Mesendoderm (in vitro differentiated cells): ENCODE measurements at regions not wholly inside any gene's neighbourhood (a gene's known extent, or its start where the extent isn't known, plus 50 kb on each side); places are given as distances from the start of the nearest gene placed in this dataset.

ENCODE experiments used
- DNase-seq: peaks from one replicate; pipeline ENCODE4 v3.0.0; 2013
- H2AK5ac ChIP-seq: 2 replicates; pipeline ENCODE4 v1.6.1; 2013; ENCODE audit warnings: low read length, inconsistent platforms
- H2BK120ac ChIP-seq: 2 replicates; pipeline ENCODE4 v1.6.1; 2013; ENCODE audit warnings: low read depth, mild to moderate bottlenecking, low read length, moderate library complexity, mixed read lengths
- H2BK15ac ChIP-seq: replicated peaks from 2 replicates; pipeline ENCODE4 v1.6.1; 2013; ENCODE audit warnings: low read depth, mild to moderate bottlenecking, moderate library complexity
- H2BK5ac ChIP-seq: 2 replicates; pipeline ENCODE4 v1.6.1; 2013; ENCODE audit warnings: low read length, inconsistent platforms
- H3K18ac ChIP-seq: 2 replicates; pipeline ENCODE4 v1.6.1; 2013; ENCODE audit warnings: mild to moderate bottlenecking, low read length, mixed read lengths
- H3K23ac ChIP-seq: one replicate; pipeline ENCODE4 v1.6.1; 2013; ENCODE audit warnings: low read length
- H3K27ac ChIP-seq: 2 replicates; pipeline ENCODE4 v1.5.1; 2013; ENCODE audit warnings: low read depth, mild to moderate bottlenecking, inconsistent platforms, low read length, moderate library complexity
- H3K27me3 ChIP-seq: 2 replicates; pipeline ENCODE4 v1.6.1; 2013; ENCODE audit warnings: low read length, control low read depth, mild to moderate bottlenecking, inconsistent platforms; ENCODE audit not compliant: insufficient read depth, poor library complexity
- H3K36me3 ChIP-seq: 2 replicates; pipeline ENCODE4 v1.6.1; 2013; ENCODE audit warnings: low read length, inconsistent platforms; ENCODE audit not compliant: control insufficient read depth, insufficient read depth
- H3K4ac ChIP-seq: one replicate; pipeline ENCODE4 v1.6.1; 2013; ENCODE audit warnings: low read depth, mild to moderate bottlenecking, low read length, moderate library complexity
- H3K4me1 ChIP-seq: 2 replicates; pipeline ENCODE4 v1.6.1; 2013; ENCODE audit warnings: low read depth, low read length, inconsistent platforms; ENCODE audit not compliant: control insufficient read depth
- H3K4me2 ChIP-seq: 2 replicates; pipeline ENCODE4 v1.6.1; 2013; ENCODE audit warnings: low read length
- H3K4me3 ChIP-seq: 2 replicates; pipeline ENCODE4 v1.5.1; 2013; ENCODE audit warnings: mild to moderate bottlenecking, low read length
- H3K56ac ChIP-seq: one replicate; pipeline ENCODE4 v1.6.1; 2013; ENCODE audit warnings: low read length
- H3K79me1 ChIP-seq: 2 replicates; pipeline ENCODE4 v1.6.1; 2013; ENCODE audit warnings: low read length, inconsistent platforms
- H3K79me2 ChIP-seq: 2 replicates; pipeline ENCODE4 v1.6.1; 2013; ENCODE audit warnings: mild to moderate bottlenecking, low read length; ENCODE audit not compliant: control insufficient read depth, insufficient read depth
- H3K9ac ChIP-seq: 2 replicates; pipeline ENCODE4 v1.6.1; 2013; ENCODE audit warnings: low read length, inconsistent platforms
- H4K5ac ChIP-seq: one replicate; pipeline ENCODE4 v1.6.1; 2013; ENCODE audit warnings: low read length
- H4K8ac ChIP-seq: one replicate; pipeline ENCODE4 v1.6.1; 2013; ENCODE audit warnings: low read depth, mild to moderate bottlenecking, control low read depth, low read length, moderate library complexity
- WGBS: extraction: QIAGEN DNeasy Blood & Tissue Kit; methylation state at CpG from one replicate; pipeline ENCODE4 v1.1.7; 2013; ENCODE audit warnings: low lambda C conversion rate, missing lambda C conversion rate; ENCODE audit not compliant: insufficient coverage; ENCODE audit errors: extremely low coverage; 5-methylcytosine and 5-hydroxymethylcytosine counted together

DNA sequence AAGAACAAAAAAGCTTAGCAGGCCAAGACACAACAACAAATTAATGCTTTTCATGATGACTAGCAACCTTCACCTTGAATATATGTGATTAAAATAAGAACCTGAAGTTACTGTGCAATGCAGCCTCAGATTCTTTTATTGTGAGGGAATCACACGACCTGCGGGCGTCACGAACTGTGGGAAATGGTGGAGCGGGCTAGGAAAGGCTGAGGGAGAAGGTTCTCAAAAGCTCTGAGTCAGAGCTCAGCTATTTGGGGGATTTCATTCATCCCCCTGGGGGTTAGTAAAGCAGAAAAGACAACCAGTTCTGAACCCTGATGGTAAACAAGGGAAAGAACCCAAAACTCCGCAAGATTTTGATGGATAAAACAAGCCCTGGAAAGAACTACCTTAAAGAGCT, 89.3 kb upstream of the NCKAP5 start:
- Histone ChIP-seq H3K79me1 (no peaks in the 10 kb centered on the region), H3K4me3 (no peak overlapping the region), H4K8ac (no peak overlapping the region), H3K79me2 (no peaks in the 10 kb centered on the region), H3K23ac (no peak overlapping the region), H3K4me2 (no peak overlapping the region), H3K4me1 (no peaks in the 10 kb centered on the region), H2AK5ac (no peak overlapping the region), H4K5ac (no peak overlapping the region), H2BK5ac (no peak overlapping the region), H3K27me3 (no peaks in the 10 kb centered on the region), H2BK15ac (no peak overlapping the region), H3K4ac (no peak overlapping the region), H3K18ac (no peak overlapping the region), H3K27ac (no peak overlapping the region), H3K56ac (no peak overlapping the region), H3K9ac (no peak overlapping the region), H2BK120ac (no peak overlapping the region), H3K36me3 (no peaks in the 10 kb centered on the region)
- peak; percentile 72 for DNase-seq
- no CpG with 5 or more reads among the region's 6 CpGs for WGBS

GRCh38 chr2:133658020-133658903, 90.0 kb upstream of the NCKAP5 start:
- no peak overlapping the region for H4K8ac ChIP-seq
- peak; percentile 56 for DNase-seq
- H2AK5ac ChIP-seq, result no peak overlapping the region
- H3K23ac ChIP-seq, result no peak overlapping the region
- H3K9ac ChIP-seq, result no peak overlapping the region
- no peak overlapping the region for H3K27ac ChIP-seq
- H2BK15ac ChIP-seq, result no peak overlapping the region
- H4K5ac ChIP-seq, result no peak overlapping the region
- H3K18ac ChIP-seq, result no peak overlapping the region
- H2BK120ac ChIP-seq, result no peak overlapping the region
- no peak overlapping the region for H3K56ac ChIP-seq
- no peaks in the 10 kb centered on the region for H3K27me3 ChIP-seq
- H3K4me1 ChIP-seq, result no peaks in the 10 kb centered on the region
- no peaks in the 10 kb centered on the region for H3K36me3 ChIP-seq
- H2BK5ac ChIP-seq, result no peak overlapping the region
- no peaks in the 10 kb centered on the region for H3K79me1 ChIP-seq
- H3K4ac ChIP-seq, result no peak overlapping the region
- no peak overlapping the region for H3K4me3 ChIP-seq
- H3K4me2 ChIP-seq, result no peak overlapping the region
- WGBS, result no CpG with 5 or more reads among the region's 11 CpGs
- no peaks in the 10 kb centered on the region for H3K79me2 ChIP-seq

DNA sequence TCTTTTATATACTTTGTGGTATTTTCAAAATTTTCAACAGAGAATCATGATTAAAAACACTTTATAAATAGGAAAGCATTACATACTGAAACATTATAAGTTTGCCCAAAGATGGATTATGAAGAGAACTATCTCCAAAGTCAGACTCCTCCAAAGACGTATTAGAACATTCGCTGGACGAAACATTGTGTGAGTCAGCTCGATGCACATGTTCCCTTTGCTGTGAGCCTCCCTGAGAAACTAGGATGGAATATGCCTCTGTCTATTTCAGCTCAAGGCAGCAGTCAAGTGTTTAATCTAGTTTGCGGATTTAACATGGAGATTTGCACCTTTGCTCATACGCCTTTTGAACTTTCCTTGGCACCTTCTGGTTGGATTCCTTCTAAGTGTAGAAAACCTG, 92.2 kb upstream of the NCKAP5 start:
- Histone ChIP-seq H3K4me3 (no peak overlapping the region), H4K5ac (no peak overlapping the region), H3K9ac (no peak overlapping the region), H3K4me1 (no peaks in the 10 kb centered on the region), H3K79me2 (no peaks in the 10 kb centered on the region), H4K8ac (no peak overlapping the region), H3K23ac (no peak overlapping the region), H2BK5ac (no peak overlapping the region), H3K79me1 (no peaks in the 10 kb centered on the region), H3K18ac (no peak overlapping the region), H3K27me3 (no peaks in the 10 kb centered on the region), H2BK120ac (no peak overlapping the region), H3K4me2 (no peak overlapping the region), H3K27ac (no peak overlapping the region), H3K36me3 (no peaks in the 10 kb centered on the region), H3K4ac (no peak overlapping the region), H2AK5ac (no peak overlapping the region), H3K56ac (no peak overlapping the region), H2BK15ac (no peak overlapping the region)
- no CpG with 5 or more reads among the region's 6 CpGs for WGBS
- no peak for DNase-seq

DNA sequence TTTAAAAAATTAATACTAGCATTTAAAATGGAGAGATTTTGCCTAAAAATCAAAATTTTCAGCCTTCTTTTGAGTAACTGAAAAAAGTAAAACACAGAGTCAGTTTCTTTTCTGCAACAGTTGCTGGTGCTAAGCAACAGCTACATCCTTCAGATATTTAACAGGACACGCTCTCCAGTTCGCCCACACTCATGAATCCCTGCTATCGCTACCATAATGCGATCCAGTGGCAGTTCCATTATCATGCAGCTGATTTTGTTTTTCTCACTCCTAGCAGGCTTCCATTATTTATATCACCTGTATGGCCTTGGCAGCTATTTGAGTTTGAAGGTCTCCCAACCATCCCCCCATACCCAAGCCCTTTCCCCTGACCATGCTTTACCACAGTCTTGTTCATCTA, 93.1 kb upstream of the NCKAP5 start:
- no peak overlapping the region for H3K18ac ChIP-seq
- H3K36me3 ChIP-seq, result no peaks in the 10 kb centered on the region
- no peaks in the 10 kb centered on the region for H3K4me1 ChIP-seq
- H4K8ac ChIP-seq, result no peak overlapping the region
- no peak overlapping the region for H3K27ac ChIP-seq
- H3K79me2 ChIP-seq, result no peaks in the 10 kb centered on the region
- H3K9ac ChIP-seq, result no peak overlapping the region
- no peak overlapping the region for H3K4ac ChIP-seq
- H3K56ac ChIP-seq, result no peak overlapping the region
- WGBS, result no CpG with 5 or more reads among the region's 4 CpGs
- DNase-seq, result no peak
- H3K79me1 ChIP-seq, result no peaks in the 10 kb centered on the region
- no peak overlapping the region for H2BK5ac ChIP-seq
- H4K5ac ChIP-seq, result no peak overlapping the region
- no peak overlapping the region for H3K4me2 ChIP-seq
- no peak overlapping the region for H3K23ac ChIP-seq
- H3K27me3 ChIP-seq, result no peaks in the 10 kb centered on the region
- no peak overlapping the region for H2BK15ac ChIP-seq
- no peak overlapping the region for H2AK5ac ChIP-seq
- no peak overlapping the region for H2BK120ac ChIP-seq
- H3K4me3 ChIP-seq, result no peak overlapping the region

DNA sequence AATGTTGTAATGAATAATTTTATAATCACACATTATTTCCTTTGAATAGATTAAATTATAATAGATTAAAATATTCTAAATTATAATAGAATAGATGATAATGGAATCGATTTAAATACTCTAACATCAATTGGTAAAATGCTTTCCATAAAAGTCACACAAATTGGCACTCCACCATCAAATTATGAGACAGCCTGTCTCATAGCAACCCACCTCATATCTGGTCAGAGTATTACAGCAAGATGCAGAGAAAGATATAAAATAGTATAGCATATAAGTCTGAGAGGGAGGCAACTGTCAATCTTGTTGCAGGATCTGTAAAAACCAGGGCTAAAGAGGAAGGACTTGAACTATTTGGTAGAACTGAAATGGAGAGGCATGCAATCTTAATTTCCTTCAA, 98.4 kb upstream of the NCKAP5 start:
- H3K4ac ChIP-seq, result no peak overlapping the region
- no peak overlapping the region for H3K27ac ChIP-seq
- no peak overlapping the region for H2AK5ac ChIP-seq
- no peaks in the 10 kb centered on the region for H3K36me3 ChIP-seq
- no peak overlapping the region for H2BK15ac ChIP-seq
- no peak overlapping the region for H3K56ac ChIP-seq
- H4K5ac ChIP-seq, result no peak overlapping the region
- H3K27me3 ChIP-seq, result no peaks in the 10 kb centered on the region
- H3K4me1 ChIP-seq, result no peaks in the 10 kb centered on the region
- no peak for DNase-seq
- H2BK120ac ChIP-seq, result no peak overlapping the region
- no peak overlapping the region for H3K9ac ChIP-seq
- no peak overlapping the region for H3K4me2 ChIP-seq
- H3K4me3 ChIP-seq, result no peak overlapping the region
- H2BK5ac ChIP-seq, result no peak overlapping the region
- H3K18ac ChIP-seq, result no peak overlapping the region
- H3K79me2 ChIP-seq, result no peaks in the 10 kb centered on the region
- H3K23ac ChIP-seq, result no peak overlapping the region
- no peaks in the 10 kb centered on the region for H3K79me1 ChIP-seq
- WGBS, result no CpG with 5 or more reads among the region's 1 CpG
- no peak overlapping the region for H4K8ac ChIP-seq

DNA sequence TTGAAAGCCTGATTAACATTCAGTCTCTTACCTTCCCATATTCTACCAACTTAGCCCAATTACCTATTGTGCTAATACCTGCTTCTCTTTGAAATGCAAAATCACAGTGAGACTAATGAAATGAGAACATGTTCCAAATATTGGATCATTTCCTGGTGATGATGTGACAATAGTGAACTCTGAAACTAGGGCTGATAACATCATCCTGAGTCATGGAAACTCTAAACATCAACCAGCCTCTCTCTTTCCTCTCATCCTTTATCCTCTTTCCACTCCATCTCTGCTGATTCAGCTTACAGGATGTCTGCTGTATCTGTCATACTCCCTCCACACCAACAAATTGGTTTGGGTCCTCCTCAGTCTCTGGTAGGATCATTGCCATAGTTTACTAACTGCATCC, 98.8 kb upstream of the NCKAP5 start:
- Histone ChIP-seq H3K23ac (no peak overlapping the region), H3K9ac (no peak overlapping the region), H3K27me3 (no peaks in the 10 kb centered on the region), H4K5ac (no peak overlapping the region), H2BK120ac (no peak overlapping the region), H2BK15ac (no peak overlapping the region), H3K4ac (no peak overlapping the region), H3K18ac (no peak overlapping the region), H3K4me3 (no peak overlapping the region), H3K36me3 (no peaks in the 10 kb centered on the region), H4K8ac (no peak overlapping the region), H3K27ac (no peak overlapping the region), H3K79me1 (no peaks in the 10 kb centered on the region), H3K79me2 (no peaks in the 10 kb centered on the region), H2BK5ac (no peak overlapping the region), H3K4me1 (no peaks in the 10 kb centered on the region), H3K4me2 (no peak overlapping the region), H2AK5ac (no peak overlapping the region), H3K56ac (no peak overlapping the region)
- peak; percentile 30 for DNase-seq
